ENCODE measurements at regions not wholly inside any gene's neighbourhood (a gene's known extent, or its start where the extent isn't known, plus 50 kb on each side); places are given as distances from the start of the nearest gene placed in this dataset.

- H3K27me3 ChIP-seq: no peaks in the 10 kb centered on the region
- no peaks in the 10 kb centered on the region for H3K9me3 ChIP-seq
- TF ChIP-seq CTCF (IDR thresholded peaks at IDR 0.05 in 4 of 5, conservative IDR thresholded peaks at IDR 0.05 in 1 of 5) (no peak), POLR2A (IDR thresholded peaks at IDR 0.05) (no peak)
- DNase-seq: no peak
- in situ Hi-C loops (cut with MboI; ENCODE audit: low sequenced_read_pairs in 4 of 4) (no loop called here), intact Hi-C loops (cut with DNase I; ENCODE audit: low total_unique reads) (no loop called here)
- H3K4me3 ChIP-seq: no peak overlapping the region
- H3K27ac ChIP-seq: no peak overlapping the region
- no peaks in the 10 kb centered on the region for H3K36me3 ChIP-seq
- no peaks in the 10 kb centered on the region for H3K4me1 ChIP-seq
- ATAC-seq: no peak
These were observed 78.1 kb downstream of the ASB9 start for GRCh38 chrX:15191830-15192229.

- intact Hi-C loops (cut with DNase I; ENCODE audit: low total_unique reads): no loop called here
- in situ Hi-C loops (cut with MboI; ENCODE audit: low sequenced_read_pairs in 4 of 4): no loop called here
- H3K27me3 ChIP-seq: no peaks in the 10 kb centered on the region
- no peak for ATAC-seq
- no peak overlapping the region for H3K27ac ChIP-seq
- H3K4me1 ChIP-seq: no peaks in the 10 kb centered on the region
- no peaks in the 10 kb centered on the region for H3K36me3 ChIP-seq
- TF ChIP-seq POLR2A (IDR thresholded peaks at IDR 0.05): no peak
- no peak for TF ChIP-seq CTCF (IDR thresholded peaks at IDR 0.05 in 4 of 5, conservative IDR thresholded peaks at IDR 0.05 in 1 of 5)
- H3K4me3 ChIP-seq: no peak overlapping the region
- no peak for DNase-seq
- H3K9me3 ChIP-seq: no peaks in the 10 kb centered on the region
These were observed 81.8 kb downstream of the ASB9 start for GRCh38 chrX:15188039-15188438.

- in situ Hi-C loops (cut with MboI; ENCODE audit: low sequenced_read_pairs in 4 of 4) (no loop called here), intact Hi-C loops (cut with DNase I; ENCODE audit: low total_unique reads) (no loop called here)
- TF ChIP-seq CTCF (IDR thresholded peaks at IDR 0.05 in 4 of 5, conservative IDR thresholded peaks at IDR 0.05 in 1 of 5) (no peak), POLR2A (IDR thresholded peaks at IDR 0.05) (no peak)
- ATAC-seq (no peak), DNase-seq (no peak)
- no peaks in the 10 kb centered on the region for H3K36me3 ChIP-seq
- H3K27ac ChIP-seq: no peak overlapping the region
- no peak overlapping the region for H3K4me3 ChIP-seq
- no peaks in the 10 kb centered on the region for H3K4me1 ChIP-seq
- no peaks in the 10 kb centered on the region for H3K27me3 ChIP-seq
- no peaks in the 10 kb centered on the region for H3K9me3 ChIP-seq
These were observed 92.6 kb downstream of the ASB9 start for GRCh38 chrX:15177316-15177715.

GRCh38 chrX:15173411-15173810 is 96.5 kb downstream of the ASB9 start:
- ATAC-seq (no peak), DNase-seq (no peak)
- intact Hi-C loops (cut with DNase I; ENCODE audit: low total_unique reads): no loop called here
- no peaks in the 10 kb centered on the region for H3K36me3 ChIP-seq
- H3K27ac ChIP-seq: no peak overlapping the region
- H3K27me3 ChIP-seq: no peaks in the 10 kb centered on the region
- no peaks in the 10 kb centered on the region for H3K4me1 ChIP-seq
- in situ Hi-C loops (cut with MboI; ENCODE audit: low sequenced_read_pairs in 4 of 4): no loop called here
- H3K4me3 ChIP-seq: no peak overlapping the region
- TF ChIP-seq POLR2A (IDR thresholded peaks at IDR 0.05): no peak
- no peak for TF ChIP-seq CTCF (IDR thresholded peaks at IDR 0.05 in 4 of 5, conservative IDR thresholded peaks at IDR 0.05 in 1 of 5)
- H3K9me3 ChIP-seq: no peaks in the 10 kb centered on the region

GRCh38 chrX:15170927-15171326 is 99.0 kb downstream of the ASB9 start:
- H3K27ac ChIP-seq: no peak overlapping the region
- ATAC-seq: no peak
- in situ Hi-C loops (cut with MboI; ENCODE audit: low sequenced_read_pairs in 4 of 4) (no loop called here), intact Hi-C loops (cut with DNase I; ENCODE audit: low total_unique reads) (no loop called here)
- TF ChIP-seq POLR2A (IDR thresholded peaks at IDR 0.05) (no peak), CTCF (IDR thresholded peaks at IDR 0.05 in 4 of 5, conservative IDR thresholded peaks at IDR 0.05 in 1 of 5) (no peak)
- DNase-seq: no peak
- no peaks in the 10 kb centered on the region for H3K36me3 ChIP-seq
- H3K4me1 ChIP-seq: no peaks in the 10 kb centered on the region
- no peaks in the 10 kb centered on the region for H3K9me3 ChIP-seq
- no peak overlapping the region for H3K4me3 ChIP-seq
- no peaks in the 10 kb centered on the region for H3K27me3 ChIP-seq
